Esophagus muscularis mucosa (tissue), 3 donors: ENCODE measurements at regions not wholly inside any gene's neighbourhood (a gene's known extent, or its start where the extent isn't known, plus 50 kb on each side); places are given as distances from the start of the nearest gene placed in this dataset.

Source experiments
- CTCF ChIP-seq, 3 experiments: fragments of 200-600 bp in 2 of 3; fragments of 450-650 bp in 1 of 3; sonication (generic) in 2 of 3; IDR thresholded peaks; one replicate each; pipeline ENCODE4 v1.5.1; 2017 to 2019; ENCODE audit warnings: antibody characterized with exemption in 3 of 3, mild to moderate bottlenecking in 2 of 3, moderate library complexity in 1 of 3
- EP300 ChIP-seq: sonication (generic); formaldehyde crosslinking; IDR thresholded peaks from one replicate; pipeline ENCODE4 v1.6.1; 2017; ENCODE audit warnings: antibody characterized with exemption

- TF ChIP-seq CTCF (IDR thresholded peaks at IDR 0.05), result peak; percentile 98 to 100 (median 99)
- no peak for TF ChIP-seq EP300
Measured at GRCh38 chr15:38817427-38818156, 253.0 kb upstream of the RASGRP1 start.
